Stimulated activated CD8-positive, alpha-beta memory T cell treated with anti-CD3 and anti-CD28 coated beads, Interleukin-7, amount 100 ng/mL, for 24 hours (primary cell): ENCODE measurements at regions not wholly inside any gene's neighbourhood (a gene's known extent, or its start where the extent isn't known, plus 50 kb on each side); places are given as distances from the start of the nearest gene placed in this dataset.
A peak's percentile ranks its signal among the peaks of the same experiment; 100 is the strongest.
"Not testable (repeated sequence)": the region's sequence is repeated elsewhere in the genome, so short reads cannot be mapped to it uniquely, and the experiment has no call there.

Experiments
- DNase-seq: peaks from one replicate; pipeline ENCODE4 v3.0.0-alpha.2; 2020; ENCODE audit warnings: low read depth

GRCh38 chr20:26120920-26121319 lies 424.3 kb upstream of the ZNF337 start:
- DNase-seq, result not testable (repeated sequence)

DNA sequence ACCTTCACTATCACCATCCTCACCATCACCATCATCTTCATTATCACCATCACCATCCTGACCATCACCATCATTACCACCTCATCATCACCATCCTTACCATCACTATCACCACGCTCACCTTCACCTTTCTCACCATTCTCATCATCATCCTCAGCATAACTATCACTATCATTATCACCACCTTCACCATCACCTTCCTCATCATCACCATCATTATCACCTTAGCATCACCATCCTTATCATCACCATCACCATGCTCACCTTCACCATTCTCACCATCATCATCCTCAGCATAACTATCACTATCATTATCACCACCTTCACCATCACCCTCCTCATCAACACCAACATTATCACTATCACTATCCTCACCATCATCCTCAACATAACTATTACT lies 397.8 kb upstream of the ZNF337 start:
- not testable (repeated sequence) for DNase-seq

GRCh38 chr20:26091921-26092320 lies 395.3 kb upstream of the ZNF337 start:
- DNase-seq, result not testable (repeated sequence)

- not testable (repeated sequence) for DNase-seq
Observed at GRCh38 chr20:26086195-26086594, 389.5 kb upstream of the ZNF337 start.

GRCh38 chr20:26073972-26074371 lies 377.3 kb upstream of the ZNF337 start:
- not testable (repeated sequence) for DNase-seq

GRCh38 chr20:26059324-26059723 lies 362.7 kb upstream of the ZNF337 start:
- not testable (repeated sequence) for DNase-seq

GRCh38 chr20:26058446-26058845 lies 361.8 kb upstream of the ZNF337 start:
- not testable (repeated sequence) for DNase-seq

DNA sequence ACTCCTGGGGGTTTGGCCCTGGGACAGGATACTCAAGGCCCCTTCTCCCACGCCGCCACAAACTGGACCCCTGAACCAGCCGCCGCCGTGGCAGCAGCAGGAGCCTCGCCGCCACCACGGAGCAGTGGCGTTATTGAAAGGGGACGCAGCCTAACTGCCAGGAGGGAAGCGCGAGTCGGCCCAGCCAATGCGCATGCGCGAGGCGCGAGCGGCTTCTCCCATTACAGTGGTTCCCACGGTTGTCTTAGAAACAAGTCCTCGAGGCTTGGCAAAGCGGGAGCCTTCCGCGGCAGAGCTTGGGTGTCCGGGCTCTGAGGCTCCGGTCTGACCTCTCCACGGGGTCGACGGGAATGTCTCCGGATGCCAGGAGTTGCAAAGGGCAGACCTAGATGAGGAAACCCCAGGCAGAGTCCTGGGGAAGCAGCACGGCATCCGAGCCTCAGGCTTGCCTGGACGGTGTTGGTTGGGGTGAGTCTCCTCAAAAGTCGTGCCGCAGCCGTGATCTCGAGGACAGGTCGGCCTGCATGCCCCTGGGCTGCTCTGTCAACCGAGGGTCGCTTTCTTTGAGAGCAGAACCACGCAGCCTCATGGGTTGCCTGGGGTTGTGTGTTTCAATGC lies 360.6 kb upstream of the ZNF337 start:
- not testable (repeated sequence) for DNase-seq

GRCh38 chr20:26025792-26026191 lies 329.1 kb upstream of the ZNF337 start:
- not testable (repeated sequence) for DNase-seq

DNA sequence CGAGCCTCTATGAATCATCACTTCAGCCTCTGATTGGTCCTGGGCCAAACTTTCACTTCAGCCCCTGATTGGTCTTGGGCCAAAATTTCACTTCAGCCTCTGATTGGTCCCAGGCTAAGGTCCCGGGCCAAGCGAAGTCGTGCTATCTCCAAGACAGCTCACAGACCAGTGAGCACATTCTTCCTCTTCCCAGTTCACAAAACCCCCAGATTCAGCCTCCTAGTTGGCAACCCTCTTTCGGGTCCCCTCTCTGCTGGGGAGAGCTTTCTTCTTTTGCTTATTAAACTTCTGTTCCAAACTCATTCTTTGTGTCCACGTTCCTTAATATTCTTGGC lies 314.3 kb upstream of the ZNF337 start:
- DNase-seq, result not testable (repeated sequence)

- not testable (repeated sequence) for DNase-seq
Observed at GRCh38 chr20:26010224-26010941, 313.7 kb upstream of the ZNF337 start.

- DNase-seq, result peak; percentile 33
Observed at GRCh38 chr20:26009402-26010223, 313.0 kb upstream of the ZNF337 start.

GRCh38 chr20:26008026-26008425 lies 311.4 kb upstream of the ZNF337 start:
- DNase-seq, result not testable (repeated sequence)

GRCh38 chr20:26006164-26006563 lies 309.5 kb upstream of the ZNF337 start:
- not testable (repeated sequence) for DNase-seq

- DNase-seq, result not testable (repeated sequence)
Observed at GRCh38 chr20:26003959-26004358, 307.3 kb upstream of the ZNF337 start.

- DNase-seq, result not testable (repeated sequence)
Observed at GRCh38 chr20:25997367-25998038, 300.9 kb upstream of the ZNF337 start.

GRCh38 chr20:25992146-25992545 lies 295.5 kb upstream of the ZNF337 start:
- no peak for DNase-seq

DNA sequence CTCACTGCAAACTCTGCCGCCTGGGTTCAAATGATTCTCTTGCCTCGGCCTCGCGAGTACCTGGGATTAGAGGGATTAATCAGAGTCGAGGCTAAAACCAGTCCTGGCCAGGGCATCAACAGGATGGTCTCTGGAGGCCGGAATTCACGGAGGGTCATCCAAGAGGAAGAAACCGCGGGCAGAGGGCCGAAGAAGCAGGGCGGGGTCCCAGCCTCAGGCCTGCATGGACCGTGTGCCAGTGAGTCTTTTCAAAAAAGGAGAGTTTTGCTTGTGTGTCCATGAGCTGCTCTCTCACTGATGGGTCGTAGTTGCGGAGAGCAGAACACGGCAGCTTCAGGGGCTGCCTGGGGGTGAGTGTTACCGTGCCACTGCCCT lies 295.1 kb upstream of the ZNF337 start:
- no peak for DNase-seq

- DNase-seq, result no peak
Observed at GRCh38 chr20:25991051-25991755, 294.6 kb upstream of the ZNF337 start.

GRCh38 chr20:25989686-25990085 lies 293.0 kb upstream of the ZNF337 start:
- DNase-seq, result not testable (repeated sequence)

DNA sequence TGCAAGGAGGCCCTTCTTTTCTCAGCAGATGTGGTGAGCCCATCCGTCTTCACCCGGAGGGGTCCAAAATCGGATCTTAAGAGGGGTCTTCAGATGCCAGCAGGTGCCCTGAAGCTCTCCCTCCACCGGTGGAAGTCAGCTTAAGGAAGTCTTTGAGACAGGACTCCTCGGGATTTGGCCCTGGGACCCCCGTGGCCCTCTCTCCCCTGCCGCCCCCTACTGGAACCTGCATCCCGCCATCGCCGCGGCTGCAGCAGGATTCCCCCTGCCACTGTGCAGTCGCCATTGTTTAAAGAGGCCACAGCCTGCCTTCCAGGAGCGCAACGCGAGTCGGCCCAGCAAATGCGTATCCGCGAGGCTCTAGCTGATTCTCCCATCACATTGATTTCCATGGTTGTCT lies 292.5 kb upstream of the ZNF337 start:
- DNase-seq, result no peak
